ENCODE measurements at regions not wholly inside any gene's neighbourhood (a gene's known extent, or its start where the extent isn't known, plus 50 kb on each side); places are given as distances from the start of the nearest gene placed in this dataset.

- TF ChIP-seq, protein P1, sequence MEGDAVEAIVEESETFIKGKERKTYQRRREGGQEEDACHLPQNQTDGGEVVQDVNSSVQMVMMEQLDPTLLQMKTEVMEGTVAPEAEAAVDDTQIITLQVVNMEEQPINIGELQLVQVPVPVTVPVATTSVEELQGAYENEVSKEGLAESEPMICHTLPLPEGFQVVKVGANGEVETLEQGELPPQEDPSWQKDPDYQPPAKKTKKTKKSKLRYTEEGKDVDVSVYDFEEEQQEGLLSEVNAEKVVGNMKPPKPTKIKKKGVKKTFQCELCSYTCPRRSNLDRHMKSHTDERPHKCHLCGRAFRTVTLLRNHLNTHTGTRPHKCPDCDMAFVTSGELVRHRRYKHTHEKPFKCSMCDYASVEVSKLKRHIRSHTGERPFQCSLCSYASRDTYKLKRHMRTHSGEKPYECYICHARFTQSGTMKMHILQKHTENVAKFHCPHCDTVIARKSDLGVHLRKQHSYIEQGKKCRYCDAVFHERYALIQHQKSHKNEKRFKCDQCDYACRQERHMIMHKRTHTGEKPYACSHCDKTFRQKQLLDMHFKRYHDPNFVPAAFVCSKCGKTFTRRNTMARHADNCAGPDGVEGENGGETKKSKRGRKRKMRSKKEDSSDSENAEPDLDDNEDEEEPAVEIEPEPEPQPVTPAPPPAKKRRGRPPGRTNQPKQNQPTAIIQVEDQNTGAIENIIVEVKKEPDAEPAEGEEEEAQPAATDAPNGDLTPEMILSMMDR (IDR thresholded peaks at IDR 0.05) = no peak
- TF ChIP-seq POLR2A (IDR thresholded peaks at IDR 0.05) = no peak
Observed at GRCh38 chr6:108751282-108751681, 96.9 kb upstream of the ARMC2 start.

Data from lower leg skin (tissue), 3 donors.